IMR-90 (cell line): ENCODE measurements at regions not wholly inside any gene's neighbourhood (a gene's known extent, or its start where the extent isn't known, plus 50 kb on each side); places are given as distances from the start of the nearest gene placed in this dataset.

Experiments
- ATAC-seq: fragments of 200-7000 bp; cut with Tn5 transposase; 2 replicates; pipeline ENCODE4 v1.9.1; 2020; ENCODE audit warnings: low read depth, mild to moderate bottlenecking, moderate library complexity
- BruUV-seq: library from RNA; stranded (reverse); fragments of 400-500 nt; replicated peaks from 2 replicates; lab custom pipeline; 2021; lab: Mats Ljungman, UMichigan
- CTCF ChIA-PET: fragments of 300-600 bp; formaldehyde crosslinking; extraction: SDS; loops from one replicate; lab custom pipeline; 2021; ENCODE audit warnings: antibody characterized with exemption; lab: Yijun Ruan, JAX
- POLR2A ChIA-PET: fragments of 300-600 bp; sonication (Branson Sonifier 250); formaldehyde crosslinking; loops from one replicate; lab custom pipeline; 2022; ENCODE audit warnings: antibody characterized with exemption; ENCODE audit not compliant: unreplicated experiment; lab: Charles Lee
- DNase-seq: peaks from one replicate; pipeline ENCODE4 v3.0.0; 2013
- H2AFZ ChIP-seq: replicated peaks from 2 replicates; pipeline ENCODE3; 2013; ENCODE audit warnings: low read length, mild to moderate bottlenecking; ENCODE audit not compliant: poor library complexity
- H2AK5ac ChIP-seq: 2 replicates; pipeline ENCODE4 v1.6.1; 2013; ENCODE audit warnings: low read depth, low read length, inconsistent platforms
- H2AK9ac ChIP-seq: replicated peaks from 2 replicates; pipeline ENCODE3; 2013; ENCODE audit warnings: mild to moderate bottlenecking, low read depth, low read length, moderate library complexity; ENCODE audit not compliant: poor library complexity
- H2BK120ac ChIP-seq: 2 replicates; pipeline ENCODE4 v1.6.1; 2013; ENCODE audit warnings: low read depth, low read length, inconsistent platforms
- H2BK15ac ChIP-seq: 3 replicates; pipeline ENCODE4 v1.6.1; 2013; ENCODE audit warnings: low read depth, low read length, inconsistent platforms
- H2BK20ac ChIP-seq: 2 replicates; pipeline ENCODE4 v1.6.1; 2013; ENCODE audit warnings: low read depth, mild to moderate bottlenecking, inconsistent platforms, low read length, moderate library complexity
- H2BK5ac ChIP-seq: 2 replicates; pipeline ENCODE4 v1.6.1; 2013; ENCODE audit warnings: mild to moderate bottlenecking, low read depth, low read length, inconsistent platforms; ENCODE audit not compliant: poor library complexity, severe bottlenecking
- H3K14ac ChIP-seq: replicated peaks from 2 replicates; pipeline ENCODE4 v1.6.1; 2013; ENCODE audit warnings: low read depth, low read length, inconsistent platforms
- H3K18ac ChIP-seq: 2 replicates; pipeline ENCODE4 v1.6.1; 2013; ENCODE audit warnings: low read depth, low read length, control low read depth
- H3K23ac ChIP-seq: 2 replicates; pipeline ENCODE4 v1.6.1; 2013; ENCODE audit warnings: low read depth, low read length, inconsistent platforms
- H3K27ac ChIP-seq: 2 replicates; pipeline ENCODE4 v1.5.1; 2013; ENCODE audit warnings: mild to moderate bottlenecking, control low read depth, low read length; ENCODE audit not compliant: insufficient read depth
- H3K27me3 ChIP-seq: 2 replicates; pipeline ENCODE4 v1.6.1; 2013; ENCODE audit warnings: low read length; ENCODE audit not compliant: control insufficient read depth, insufficient read depth
- H3K36me3 ChIP-seq: 2 replicates; pipeline ENCODE4 v1.6.1; 2013; ENCODE audit warnings: low read length, mixed read lengths; ENCODE audit not compliant: control insufficient read depth, insufficient read depth
- H3K4ac ChIP-seq: 2 replicates; pipeline ENCODE4 v1.6.1; 2013; ENCODE audit warnings: low read depth, low read length, inconsistent platforms
- H3K4me1 ChIP-seq: 2 replicates; pipeline ENCODE4 v1.6.1; 2013; ENCODE audit warnings: low read length, mixed read lengths; ENCODE audit not compliant: control insufficient read depth, insufficient read depth
- H3K4me2 ChIP-seq: 2 replicates; pipeline ENCODE4 v1.6.1; 2013; ENCODE audit warnings: low read depth, mild to moderate bottlenecking, control low read depth, low read length, moderate library complexity
- H3K4me3 ChIP-seq: 2 replicates; pipeline ENCODE4 v1.5.1; 2013; ENCODE audit warnings: low read depth, mild to moderate bottlenecking, control low read depth, low read length, moderate library complexity; ENCODE audit not compliant: insufficient read depth
- H3K56ac ChIP-seq: 2 replicates; pipeline ENCODE4 v1.6.1; 2013; ENCODE audit warnings: low read length, inconsistent platforms; ENCODE audit not compliant: insufficient read depth; ENCODE audit errors: extremely low read depth
- H3K79me1 ChIP-seq, 2 experiments: 2 replicates each; pipeline ENCODE4 v1.6.1; 2013; ENCODE audit warnings: low read length in 2 of 2, inconsistent platforms in 1 of 2, low read depth in 1 of 2
- H3K9ac ChIP-seq: 2 replicates; pipeline ENCODE4 v1.6.1; 2013; ENCODE audit warnings: low read depth, low read length, control low read depth
- H3K9me1 ChIP-seq: 2 replicates; pipeline ENCODE4 v1.6.1; 2013; ENCODE audit warnings: low read length, inconsistent platforms; ENCODE audit not compliant: insufficient read depth
- H3K9me3 ChIP-seq: 2 replicates; pipeline ENCODE4 v1.6.1; 2013; ENCODE audit warnings: low read length; ENCODE audit not compliant: control insufficient read depth, insufficient read depth
- H4K20me1 ChIP-seq: 2 replicates; pipeline ENCODE4 v1.6.1; 2013; ENCODE audit warnings: low read length, inconsistent platforms; ENCODE audit not compliant: insufficient read depth
- H4K5ac ChIP-seq: 2 replicates; pipeline ENCODE4 v1.6.1; 2013; ENCODE audit warnings: mild to moderate bottlenecking, low read depth, low read length, control low read depth
- H4K8ac ChIP-seq, 2 experiments: 2 replicates each; pipeline ENCODE4 v1.6.1; 2013; ENCODE audit warnings: low read depth in 2 of 2, low read length in 2 of 2, control low read depth in 1 of 2, inconsistent platforms in 1 of 2
- H4K91ac ChIP-seq: 2 replicates; pipeline ENCODE4 v1.6.1; 2013; ENCODE audit warnings: low read depth, low read length, inconsistent platforms; ENCODE audit not compliant: insufficient read depth
- BHLHE40 ChIP-seq: fragments of 150-350 bp; IDR thresholded peaks from 2 replicates; pipeline ENCODE4 v1.6.1; 2016; ENCODE audit warnings: mild to moderate bottlenecking, low read depth, low read length
- CEBPB ChIP-seq: IDR thresholded peaks from 2 replicates; pipeline ENCODE4 v1.6.1; 2012; ENCODE audit warnings: low read depth, low read length, improper control_type of control experiment
- CTCF ChIP-seq: conservative IDR thresholded peaks from 2 replicates; pipeline ENCODE4 v1.5.1; 2012; ENCODE audit warnings: mild to moderate bottlenecking, low read depth, low read length, improper control_type of control experiment
- ELK1 ChIP-seq: fragments of 150-350 bp; IDR thresholded peaks from 2 replicates; pipeline ENCODE4 v1.6.1; 2016; ENCODE audit warnings: low read depth, mild to moderate bottlenecking, low read length, moderate library complexity, borderline replicate concordance
- FOS ChIP-seq: fragments of 150-350 bp; IDR thresholded peaks from 2 replicates; pipeline ENCODE4 v1.6.1; 2016; ENCODE audit warnings: low read depth, low read length
- MAFK ChIP-seq: IDR thresholded peaks from 2 replicates; pipeline ENCODE4 v1.6.1; 2012; ENCODE audit warnings: low read depth, low read length, improper control_type of control experiment
- MAZ ChIP-seq: IDR thresholded peaks from 2 replicates; pipeline ENCODE4 v1.6.1; 2012; ENCODE audit warnings: low read depth, mild to moderate bottlenecking, low read length, improper control_type of control experiment, moderate library complexity, borderline replicate concordance
- MXI1 ChIP-seq: IDR thresholded peaks from 2 replicates; pipeline ENCODE4 v1.6.1; 2012; ENCODE audit warnings: low read depth, mild to moderate bottlenecking, low read length, moderate library complexity, borderline replicate concordance
- POLR2A ChIP-seq: IDR thresholded peaks from 2 replicates; pipeline ENCODE4 v1.6.1; 2012; ENCODE audit warnings: mild to moderate bottlenecking, low read depth, low read length
- RAD21 ChIP-seq: IDR thresholded peaks from 2 replicates; pipeline ENCODE4 v1.6.1; 2012; ENCODE audit warnings: low read length, improper control_type of control experiment
- RCOR1 ChIP-seq: IDR thresholded peaks from 2 replicates; pipeline ENCODE4 v1.6.1; 2012; ENCODE audit warnings: mild to moderate bottlenecking, low read length, improper control_type of control experiment; ENCODE audit not compliant: insufficient replicate concordance
- RFX5 ChIP-seq: IDR thresholded peaks from 2 replicates; pipeline ENCODE4 v1.8.0; 2012; ENCODE audit warnings: low read depth, mild to moderate bottlenecking, low read length, moderate library complexity
- SMC3 ChIP-seq: fragments of 150-350 bp; IDR thresholded peaks from 2 replicates; pipeline ENCODE4 v1.6.1; 2016; ENCODE audit warnings: low read depth, mild to moderate bottlenecking, antibody characterized with exemption, low read length, moderate library complexity
- USF2 ChIP-seq: fragments of 150-350 bp; IDR thresholded peaks from 2 replicates; pipeline ENCODE4 v1.6.1; 2017; ENCODE audit warnings: mild to moderate bottlenecking, antibody characterized with exemption, low read length, low read depth
- WGBS, 2 experiments: methylation state at CpG; one replicate each; pipeline versions ENCODE4 v1.1.5 to v1.1.7; 2013; ENCODE audit warnings: missing lambda C conversion rate in 2 of 2; ENCODE audit not compliant: insufficient read length in 1 of 2; ENCODE audit errors: extremely low coverage in 2 of 2; 5-methylcytosine and 5-hydroxymethylcytosine counted together
- dilution Hi-C: fragments of 300-500 bp; cut with HindIII; formaldehyde crosslinking; loops from one replicate; pipeline ENCODE4 v1.14.3; 2018; ENCODE audit warnings: low sequenced_read_pairs; ENCODE audit not compliant: unreplicated experiment
- in situ Hi-C: fragments of 300-500 bp; cut with MboI; formaldehyde crosslinking; loops from 3 replicates; pipeline ENCODE4 v1.14.3; 2019; ENCODE audit warnings: low sequenced_read_pairs, inconsistent platforms, mixed read lengths
- intact Hi-C: fragments of 100-400 bp; cut with micrococcal nuclease; formaldehyde crosslinking; loops from 2 replicates; pipeline ENCODE4 v1.10.0; 2022

GRCh38 chr20:40775561-40776146 is 86.6 kb upstream of the MAFB start:
- Histone ChIP-seq H3K79me1 (no peaks in the 10 kb centered on the region), H3K27ac (no peak overlapping the region), H4K5ac (no peak overlapping the region), H3K36me3 (no peaks in the 10 kb centered on the region), H3K4me2 (no peak overlapping the region), H2AFZ (no peak overlapping the region), H3K56ac (no peak overlapping the region), H4K20me1 (no peaks in the 10 kb centered on the region), H3K4me3 (no peak overlapping the region), H2AK9ac (no peak overlapping the region), H3K9me1 (no peaks in the 10 kb centered on the region; the same call in 1 of the 2 replicates), H2BK20ac (no peak overlapping the region), H3K18ac (no peak overlapping the region), H2BK120ac (no peak overlapping the region), H2BK5ac (no peak overlapping the region), H2AK5ac (no peak overlapping the region), H3K4me1 (no peaks in the 10 kb centered on the region), H3K9ac (no peak overlapping the region), H4K8ac (no peak overlapping the region), H4K91ac (no peak overlapping the region), H3K23ac (no peak overlapping the region), H2BK15ac (no peak overlapping the region), H3K14ac (no peak overlapping the region), H3K9me3 (no peaks in the 10 kb centered on the region), H3K27me3 (no peaks in the 10 kb centered on the region; the same call in 1 of the 2 replicates), H3K4ac (no peak overlapping the region)
- 57% methylated on average over 1 of the region's 2 CpGs; no CpG with 5 or more reads in 1 of the 2 experiments for WGBS, 2 experiments
- TF ChIP-seq CTCF: no peak
- TF ChIP-seq SMC3: no peak
- no peak for TF ChIP-seq USF2
- TF ChIP-seq MAFK: no peak
- TF ChIP-seq MAZ: no peak
- no peak for TF ChIP-seq FOS
- TF ChIP-seq RAD21: no peak
- no peak for TF ChIP-seq BHLHE40
- no peak for TF ChIP-seq RCOR1
- no peak for TF ChIP-seq RFX5
- TF ChIP-seq MXI1: no peak
- no peak for TF ChIP-seq ELK1
- TF ChIP-seq CEBPB: no peak
- no peak for TF ChIP-seq POLR2A
- ChIA-PET POLR2A (no interaction called here), CTCF (interaction anchor here (1.1 kb wide), 1 partner anchor 15 kb away, joined by 3 read pairs; no protein-coding TSS in a partner anchor)
- no TSS peak for BruUV-seq
- intact Hi-C loops: no loop called here
- dilution Hi-C loops: no loop called here
- ATAC-seq (no peak), DNase-seq (no peak)
- in situ Hi-C loops: no loop called here
